Stimulated activated CD4-positive, alpha-beta T cell treated with anti-CD3 and anti-CD28 coated beads, Interleukin-1b, Interleukin-23, amount 100 ng/mL, for 24 hours (primary cell): ENCODE measurements at regions not wholly inside any gene's neighbourhood (a gene's known extent, or its start where the extent isn't known, plus 50 kb on each side); places are given as distances from the start of the nearest gene placed in this dataset.
"Not testable (repeated sequence)": the region's sequence is repeated elsewhere in the genome, so short reads cannot be mapped to it uniquely, and the experiment has no call there.

ENCODE experiments used
- DNase-seq, 4 experiments: peaks; one replicate each; pipeline ENCODE4 v3.0.0-alpha.2; 2020; ENCODE audit warnings: low read depth in 4 of 4, low spot score in 1 of 4

DNA sequence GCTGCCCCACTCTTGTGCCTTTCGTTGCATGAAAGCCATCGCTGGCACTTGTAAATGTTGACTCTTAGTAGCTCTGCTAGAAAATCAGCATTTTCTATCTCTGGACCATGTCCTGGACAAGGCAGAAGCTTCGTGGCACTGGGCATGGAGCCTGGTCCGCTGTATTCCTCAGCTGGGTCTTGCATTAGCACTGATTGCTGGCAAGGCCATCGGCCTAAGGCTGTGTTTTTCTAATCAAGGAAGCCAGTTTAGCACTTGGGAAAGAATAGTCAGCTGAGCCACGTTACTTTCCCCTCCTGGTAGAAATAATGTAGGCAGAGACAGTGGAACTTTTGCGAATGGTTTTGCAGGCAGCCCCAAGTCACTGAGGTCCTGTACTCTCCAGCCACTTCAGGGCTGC is 180.2 kb upstream of the EOLA2 start:
- DNase-seq = no peak

GRCh38 chrX:150119323-150119722 is 181.0 kb upstream of the EOLA2 start:
- DNase-seq = no peak

- DNase-seq = not testable (repeated sequence)
Observed at GRCh38 chrX:150125045-150125444, 186.8 kb upstream of the EOLA2 start.

- no peak for DNase-seq
Observed at GRCh38 chrX:150127216-150127615, 188.9 kb upstream of the EOLA2 start.

DNA sequence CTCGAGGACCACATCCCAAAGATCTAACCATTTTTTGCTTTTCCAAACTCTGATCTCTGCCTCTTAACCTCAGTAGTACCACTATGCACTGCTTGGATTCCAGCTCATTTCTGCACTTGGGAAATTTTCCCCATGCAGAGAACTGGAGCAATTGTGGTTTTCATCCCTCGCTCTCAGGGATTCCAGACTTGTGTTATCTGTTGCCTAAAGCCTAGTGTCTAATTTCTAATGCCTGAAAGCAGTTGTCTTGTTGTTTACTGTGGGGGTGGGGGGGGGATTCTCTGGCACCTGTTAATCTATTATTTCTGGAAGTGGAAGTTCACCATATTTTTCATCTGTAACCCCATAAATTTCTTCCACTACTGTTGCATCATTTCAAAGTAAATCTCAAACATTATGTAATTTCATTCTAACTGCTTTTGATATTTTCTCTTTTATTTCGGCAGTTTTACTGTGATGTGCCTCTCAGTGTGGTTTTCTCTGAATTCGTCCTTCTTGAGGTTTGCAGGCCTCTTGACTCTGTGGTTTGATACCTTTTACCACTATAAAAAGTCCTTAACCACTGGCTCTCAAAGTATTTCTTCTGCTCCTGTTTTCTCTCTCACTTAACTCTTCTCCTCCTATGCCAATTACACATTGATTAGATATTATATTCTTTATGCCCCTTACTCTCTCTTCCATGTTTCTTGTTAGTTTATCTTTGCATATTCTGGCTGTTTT is 205.6 kb upstream of the EOLA2 start:
- no peak for DNase-seq

GRCh38 chrX:150146271-150146896 is 208.1 kb upstream of the EOLA2 start:
- no peak for DNase-seq

- no peak for DNase-seq
Observed at GRCh38 chrX:150148749-150149672, 210.7 kb upstream of the EOLA2 start.

DNA sequence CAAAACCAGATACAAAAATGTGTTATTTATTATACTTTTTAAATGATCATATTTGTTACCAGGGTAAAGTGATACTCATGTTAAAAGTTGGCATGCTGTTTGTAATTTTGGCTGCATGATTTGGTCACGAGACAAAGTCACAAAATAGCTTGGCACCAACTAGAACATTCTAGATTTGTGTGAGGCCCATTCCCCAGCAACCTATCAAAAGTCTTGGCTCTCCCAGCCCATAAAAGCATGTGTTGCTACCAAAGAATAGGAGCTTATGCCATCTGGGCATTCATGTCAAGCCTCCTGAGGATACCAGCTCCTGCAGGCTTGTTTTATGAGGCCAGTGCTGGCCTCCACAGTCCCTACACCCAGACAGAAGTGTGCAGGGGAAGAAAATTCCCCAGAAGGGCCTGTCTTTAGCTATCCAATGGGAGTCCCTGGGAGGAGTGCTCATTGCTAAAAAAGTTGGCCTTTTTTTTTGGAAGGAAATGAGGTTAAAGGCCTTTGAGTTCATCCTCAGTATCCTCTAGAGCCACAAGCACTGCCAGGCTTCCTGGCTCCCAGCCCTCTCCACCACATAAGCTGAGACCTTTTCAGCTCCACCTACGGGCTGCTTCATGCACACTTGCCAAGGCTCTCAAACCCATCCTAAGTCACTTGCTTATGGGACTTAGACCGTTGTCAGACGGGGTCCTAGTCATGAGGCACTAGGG is 211.9 kb upstream of the EOLA2 start:
- DNase-seq = no peak

DNA sequence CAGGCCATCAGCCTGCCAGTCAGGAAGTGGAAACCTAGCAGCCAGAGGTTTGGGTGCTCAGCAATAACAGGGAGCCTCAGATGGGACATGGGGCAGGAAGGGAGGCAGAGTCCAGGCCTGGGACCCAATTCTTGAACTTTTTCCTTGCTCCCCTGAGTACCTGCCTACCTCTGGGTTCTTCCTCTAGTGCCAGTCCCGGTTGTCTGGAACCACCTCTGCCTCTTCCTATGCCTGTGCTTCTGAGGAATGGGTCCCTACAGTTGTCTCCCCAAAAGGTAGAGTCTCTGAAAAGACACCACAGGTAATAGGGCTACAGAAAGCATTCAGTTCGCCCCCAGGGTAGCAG is 212.4 kb upstream of the MAMLD1 start:
- no peak for DNase-seq

DNA sequence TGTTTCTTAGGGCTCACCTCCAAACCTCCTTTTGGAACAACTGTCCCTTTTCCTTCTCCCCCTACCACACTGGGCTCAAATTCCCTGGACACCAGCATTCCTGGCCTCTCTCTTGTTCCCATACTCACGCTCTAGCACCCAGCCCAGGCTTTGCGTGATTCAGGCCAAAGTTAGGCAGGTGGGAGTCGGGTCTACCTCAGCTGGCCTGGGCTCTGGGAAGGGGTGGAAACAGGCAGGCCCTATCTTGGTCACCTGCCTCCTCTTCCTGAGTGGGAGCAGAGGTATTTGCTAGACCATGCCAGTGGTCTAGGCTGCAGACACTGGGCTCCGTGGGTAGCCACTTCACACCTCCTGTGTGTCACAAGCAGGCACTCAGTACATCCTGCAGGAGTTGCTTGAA is 211.1 kb upstream of the MAMLD1 start:
- no peak for DNase-seq

DNA sequence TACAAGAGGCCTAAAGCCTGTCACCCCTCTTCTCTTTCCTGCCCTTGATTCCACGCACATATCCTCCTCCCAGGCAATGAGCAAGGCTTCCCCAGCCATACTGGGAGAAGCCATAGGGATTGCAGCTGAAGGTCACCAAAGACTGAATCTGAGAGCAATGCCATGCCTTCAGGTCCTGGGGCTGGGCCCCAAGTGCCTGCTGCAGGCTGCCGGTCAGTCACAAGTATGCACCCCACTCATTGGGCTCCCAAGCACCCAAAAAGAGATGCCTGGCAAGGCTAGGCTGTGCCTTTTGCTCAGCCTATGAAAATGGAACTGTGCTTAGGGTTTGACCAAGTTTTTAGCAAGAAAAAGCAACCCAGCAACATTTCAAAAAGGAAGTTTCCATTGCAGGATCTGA is 210.6 kb upstream of the MAMLD1 start:
- DNase-seq = no peak

DNA sequence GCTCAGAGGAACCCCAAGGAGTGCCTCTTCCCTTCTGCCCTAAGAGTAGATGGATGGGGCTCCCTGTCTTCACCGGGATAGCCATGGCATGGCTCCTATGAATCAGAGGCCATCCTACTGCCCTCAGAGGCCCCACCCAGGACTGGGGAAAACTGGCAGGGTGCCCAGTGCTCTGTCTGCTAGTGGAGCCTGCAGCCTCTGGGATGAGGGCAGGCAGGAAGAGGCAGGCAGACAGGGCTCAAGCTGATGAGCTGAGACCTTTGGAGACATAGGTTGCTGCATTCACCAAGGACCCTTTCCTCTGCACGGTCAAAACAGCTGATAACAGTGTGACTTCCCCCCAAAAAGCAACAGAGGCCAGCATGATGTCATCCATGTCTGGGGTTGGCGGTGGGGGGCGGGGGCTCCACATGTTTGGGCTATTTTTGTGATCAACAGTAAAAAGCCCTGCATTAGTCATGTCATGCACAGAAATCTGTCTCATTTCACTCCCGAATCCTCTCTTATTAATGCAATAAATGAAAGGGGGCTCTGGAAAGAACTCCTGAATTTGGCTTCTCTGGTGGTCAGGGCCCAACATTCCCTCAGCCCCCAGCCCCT is 207.6 kb upstream of the MAMLD1 start:
- DNase-seq = no peak

DNA sequence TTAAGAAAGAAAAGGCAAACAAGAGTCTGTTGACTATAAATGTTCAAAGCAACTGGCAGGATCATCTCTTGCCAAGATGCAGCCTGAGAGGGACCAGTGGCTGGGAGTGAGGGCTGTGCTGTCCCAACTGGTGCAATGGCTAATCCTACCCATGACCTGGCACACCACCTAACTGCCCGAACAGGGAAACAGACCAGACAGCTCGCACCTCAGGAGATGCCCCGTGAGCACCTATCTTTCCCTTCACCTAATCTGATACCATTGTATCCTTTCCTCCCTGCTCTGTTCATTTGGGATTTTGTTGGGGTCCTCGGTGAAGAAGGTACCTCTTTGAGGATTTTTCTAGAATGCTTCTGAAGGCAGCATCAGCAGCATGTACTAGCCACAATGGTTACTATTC is 206.5 kb upstream of the MAMLD1 start:
- no peak for DNase-seq

- no peak for DNase-seq
Observed at GRCh38 chrX:150157291-150157690, 205.8 kb upstream of the MAMLD1 start.

- no peak for DNase-seq
Observed at GRCh38 chrX:150158554-150159332, 204.4 kb upstream of the MAMLD1 start.

GRCh38 chrX:150159537-150159936 is 203.6 kb upstream of the MAMLD1 start:
- no peak for DNase-seq

DNA sequence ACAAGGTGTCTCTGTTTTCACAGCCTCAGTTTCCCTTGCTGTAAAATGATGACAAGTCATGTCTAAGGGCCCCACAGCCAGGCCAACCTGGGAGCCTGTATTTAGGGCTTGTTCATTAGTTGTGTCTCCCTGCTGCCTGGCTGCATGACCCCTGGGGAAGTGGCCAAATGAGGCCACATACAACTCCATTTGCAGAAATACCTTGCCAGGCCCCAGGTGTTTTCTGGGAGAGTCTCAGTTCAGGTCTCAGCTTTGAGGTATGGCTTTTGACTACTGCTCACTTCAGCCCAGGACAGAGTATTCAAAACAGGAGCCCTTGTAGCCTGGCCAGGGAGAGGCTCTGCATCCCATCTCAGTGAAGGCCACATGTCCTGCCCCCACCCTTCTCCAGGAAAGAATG is 202.5 kb upstream of the MAMLD1 start:
- DNase-seq = no peak

DNA sequence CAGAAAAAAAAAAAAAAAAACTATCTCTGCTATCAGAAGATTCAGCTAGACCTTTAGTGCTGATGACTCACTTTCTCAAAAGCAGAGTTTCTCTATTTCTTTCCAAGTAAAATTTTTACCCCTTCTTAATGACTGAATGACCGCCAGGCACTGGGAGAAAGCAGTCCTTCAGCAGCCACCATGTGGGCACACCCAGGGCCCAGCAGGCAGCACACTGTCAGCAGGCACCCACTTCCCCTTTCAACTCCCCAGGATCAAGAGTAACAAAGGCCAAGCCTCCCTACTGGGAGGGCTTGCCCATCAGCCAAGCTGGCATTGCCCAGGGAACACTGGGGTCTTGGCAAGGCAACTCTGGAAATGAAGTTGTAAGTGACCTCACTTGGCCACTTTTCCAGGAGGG is 201.9 kb upstream of the MAMLD1 start:
- no peak for DNase-seq

GRCh38 chrX:150162141-150162540 is 201.0 kb upstream of the MAMLD1 start:
- no peak for DNase-seq

DNA sequence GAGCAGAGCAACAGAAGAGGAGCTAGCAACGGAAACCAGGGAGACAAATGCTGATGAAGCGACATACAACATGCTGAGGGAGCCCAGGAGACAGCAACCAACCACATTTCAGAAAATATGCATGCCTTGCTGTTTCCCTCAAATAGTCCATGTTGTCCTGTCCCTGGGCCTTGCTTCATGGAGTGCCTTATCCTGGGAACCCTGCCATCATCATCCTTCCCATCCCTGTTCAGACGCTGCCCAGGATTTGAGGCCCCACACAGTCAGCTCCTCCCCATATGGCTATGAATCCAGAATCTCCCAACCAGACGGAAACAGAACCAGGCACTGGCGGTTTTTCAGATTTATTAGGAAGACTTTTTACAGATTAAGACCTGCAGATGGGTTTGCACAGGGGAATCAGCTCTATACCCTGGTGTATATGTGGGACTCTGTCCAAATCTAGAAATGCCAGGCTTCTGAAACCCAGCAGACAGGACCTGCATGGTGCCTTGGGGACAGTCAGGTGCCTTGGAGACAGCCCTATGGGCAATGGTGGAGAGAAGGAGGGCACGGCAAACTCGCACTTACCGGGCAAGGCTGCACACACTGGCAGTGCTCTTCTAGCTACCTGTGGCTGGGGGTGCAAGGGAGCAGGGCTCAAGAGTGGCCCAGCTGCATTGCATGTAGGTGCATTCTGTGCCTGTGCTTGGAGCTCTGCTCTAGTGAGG is 199.7 kb upstream of the MAMLD1 start:
- DNase-seq = no peak
